Endothelial cell of umbilical vein (primary cell): ENCODE measurements at regions not wholly inside any gene's neighbourhood (a gene's known extent, or its start where the extent isn't known, plus 50 kb on each side); places are given as distances from the start of the nearest gene placed in this dataset.

Source experiments
- BruUV-seq: library from RNA; stranded (reverse); fragments of 400-500 nt; replicated peaks from 2 replicates; lab custom pipeline; 2021; lab: Mats Ljungman, UMichigan
- CTCF ChIA-PET: fragments of 300-600, 350-600 bp; sonication (Branson Sonifier 250); formaldehyde crosslinking; loops from one replicate; lab custom pipeline; 2021; ENCODE audit warnings: antibody characterized with exemption, inconsistent platforms; lab: Charles Lee
- POLR2A ChIA-PET: fragments of 300-600, 350-600 bp; sonication (Branson Sonifier 250); formaldehyde crosslinking; loops from one replicate; lab custom pipeline; 2021; ENCODE audit warnings: antibody characterized with exemption, inconsistent platforms; lab: Charles Lee
- DNase-seq: peaks from one replicate; pipeline ENCODE4 v3.0.0-alpha.2; 2011; ENCODE audit warnings: low read depth, low spot score
- FAIRE-seq: peaks from 2 replicates; lab custom pipeline; 2011; peaks lifted over from hg19 to GRCh38; lab: Jason Lieb, UNC
- H2AFZ ChIP-seq: 2 replicates; pipeline ENCODE4 v1.6.0; 2012; ENCODE audit warnings: low read depth, low read length, control low read depth, inconsistent platforms
- H3K27ac ChIP-seq: 2 replicates; pipeline ENCODE4 v1.5.1; 2011; ENCODE audit warnings: low read depth, mild to moderate bottlenecking, control low read depth, low read length, moderate library complexity; ENCODE audit not compliant: insufficient read depth
- H3K27me3 ChIP-seq, 2 experiments: 2 replicates each; pipeline versions ENCODE4 v1.6.0 to v1.6.1; 2011; ENCODE audit warnings: low read length in 2 of 2, mixed read lengths in 1 of 2; ENCODE audit not compliant: control insufficient read depth in 2 of 2, insufficient read depth in 2 of 2
- H3K36me3 ChIP-seq, 2 experiments: 2 replicates in 1 of 2; 3 replicates in 1 of 2; pipeline ENCODE4 v1.5.1; 2011; ENCODE audit warnings: low read length in 2 of 2, mild to moderate bottlenecking in 1 of 2, moderate library complexity in 1 of 2; ENCODE audit not compliant: control insufficient read depth in 2 of 2, insufficient read depth in 2 of 2; ENCODE audit errors: extremely low read depth in 1 of 2
- H3K4me1 ChIP-seq: 3 replicates; pipeline ENCODE4 v1.5.1; 2011; ENCODE audit warnings: mild to moderate bottlenecking, low read length; ENCODE audit not compliant: control insufficient read depth, insufficient read depth; ENCODE audit errors: extremely low read depth
- H3K4me2 ChIP-seq: 2 replicates; pipeline ENCODE4 v1.6.1; 2011; ENCODE audit warnings: low read length, control low read depth, mixed read lengths; ENCODE audit not compliant: insufficient read depth
- H3K4me3 ChIP-seq, 3 experiments: fragments of 200-600 bp in 1 of 3; sonication (generic), shearing (Covaris generic) in 1 of 3; replicated peaks in 1 of 3; 2 replicates each; pipeline ENCODE4 v1.5.1; 2011 to 2016; ENCODE audit warnings: control low read depth in 3 of 3, low read length in 3 of 3, mild to moderate bottlenecking in 2 of 3, inconsistent platforms in 1 of 3, low read depth in 1 of 3, moderate library complexity in 1 of 3; ENCODE audit not compliant: insufficient read depth in 1 of 3
- H3K79me2 ChIP-seq: 2 replicates; pipeline ENCODE4 v1.6.0; 2012; ENCODE audit warnings: low read length, inconsistent platforms; ENCODE audit not compliant: control insufficient read depth, insufficient read depth
- H3K9ac ChIP-seq: replicated peaks from 2 replicates; pipeline ENCODE3; 2011; ENCODE audit warnings: low read length, control low read depth; ENCODE audit not compliant: insufficient read depth; ENCODE audit errors: extremely low read depth
- H3K9me1 ChIP-seq: replicated peaks from 3 replicates; pipeline ENCODE4 v1.6.0; 2011; ENCODE audit warnings: mild to moderate bottlenecking, low read length; ENCODE audit not compliant: control insufficient read depth, insufficient read depth; ENCODE audit errors: extremely low read depth
- H3K9me3 ChIP-seq: replicated peaks from 2 replicates; pipeline ENCODE4 v1.5.1; 2012; ENCODE audit warnings: low read length, inconsistent platforms; ENCODE audit not compliant: control insufficient read depth, insufficient read depth
- H4K20me1 ChIP-seq: replicated peaks from 2 replicates; pipeline ENCODE3; 2011; ENCODE audit warnings: mild to moderate bottlenecking, low read length; ENCODE audit not compliant: control insufficient read depth, insufficient read depth; ENCODE audit errors: extremely low read depth
- CTCF ChIP-seq, 2 donors: IDR thresholded peaks; 1 replicate in 1 of 2; 2 replicates in 1 of 2; pipeline ENCODE4 v1.5.1; 2011; ENCODE audit warnings: low read length in 2 of 2, mild to moderate bottlenecking in 2 of 2, moderate library complexity in 2 of 2, control low read depth in 1 of 2, inconsistent platforms in 1 of 2, low read depth in 1 of 2; ENCODE audit not compliant: insufficient read depth in 1 of 2; ENCODE audit errors: extremely low read depth in 1 of 2
- EZH2 ChIP-seq: IDR thresholded peaks from 2 replicates; pipeline ENCODE4 v1.6.1; 2012; ENCODE audit warnings: borderline replicate concordance, low read depth, mild to moderate bottlenecking, moderate library complexity, low read length, inconsistent platforms; ENCODE audit not compliant: severe bottlenecking
- FOS ChIP-seq: IDR thresholded peaks from 2 replicates; pipeline ENCODE4 v1.6.1; 2011; ENCODE audit warnings: mild to moderate bottlenecking, low read length, moderate library complexity, borderline replicate concordance; ENCODE audit not compliant: insufficient read depth
- GATA2 ChIP-seq: IDR thresholded peaks from 2 replicates; pipeline ENCODE4 v1.7.0; 2011; ENCODE audit warnings: low read depth, mild to moderate bottlenecking, moderate library complexity, mixed read lengths, low read length; ENCODE audit not compliant: insufficient read length, insufficient read depth
- JUN ChIP-seq: IDR thresholded peaks from 2 replicates; pipeline ENCODE4 v1.6.1; 2011; ENCODE audit warnings: borderline replicate concordance, low read depth; ENCODE audit not compliant: insufficient read length, insufficient read depth
- MYC ChIP-seq: IDR thresholded peaks from one replicate; pipeline ENCODE4 v1.6.1; 2011; ENCODE audit warnings: mild to moderate bottlenecking, low read depth, low read length
- POLR2A ChIP-seq: IDR thresholded peaks from 2 replicates; pipeline ENCODE4 v1.6.1; 2012; ENCODE audit warnings: low read depth, mild to moderate bottlenecking, control low read depth, low read length
- POLR2AphosphoS5 ChIP-seq: IDR thresholded peaks from 2 replicates; pipeline ENCODE4 v1.6.1; 2012; ENCODE audit warnings: low read depth, mild to moderate bottlenecking, control low read depth, low read length, moderate library complexity; ENCODE audit not compliant: insufficient read depth
- dilution Hi-C: fragments of 300-500 bp; cut with MboI; formaldehyde crosslinking; loops from one replicate; pipeline ENCODE4 v1.15.0; 2019; ENCODE audit warnings: low sequenced_read_pairs; ENCODE audit not compliant: extremely low pct_ligation_motif_present
- intact Hi-C: fragments of 100-400 bp; cut with micrococcal nuclease; formaldehyde crosslinking; loops from one replicate; pipeline ENCODE4 v1.10.0; 2022
- TF ChIP-seq, protein P1 (sequence below): IDR thresholded peaks from 2 replicates; pipeline ENCODE4 v1.6.1; 2011; ENCODE audit not compliant: insufficient read depth, insufficient read length

DNA sequence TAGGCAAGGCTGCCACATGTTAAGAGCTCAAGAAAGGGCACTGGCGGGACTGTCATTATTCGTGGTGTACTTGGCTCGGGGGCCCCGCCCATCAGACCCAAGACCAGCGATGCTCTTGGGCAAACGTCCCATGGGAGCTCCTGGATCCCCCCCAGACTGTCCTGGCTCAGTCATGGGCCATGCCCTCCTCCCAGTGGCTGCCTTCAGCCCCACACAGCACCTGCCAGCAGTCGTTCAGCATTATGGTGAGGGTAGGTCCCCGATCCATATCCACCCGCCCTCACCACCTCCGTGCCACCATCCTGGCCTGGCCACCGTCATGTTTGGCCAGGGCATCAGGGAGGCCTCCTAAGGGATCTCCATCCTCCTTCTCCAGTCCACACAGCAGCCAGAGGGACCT, 51.4 kb upstream of the IQSEC1 start:
- no peak for FAIRE-seq
- H3K79me2 ChIP-seq, result no peaks in the 10 kb centered on the region
- CTCF ChIA-PET, result interaction anchor here (0.6 to 1.2 kb wide), 2 partner anchors 33 to 38 kb away, joined by 3 read pairs; no protein-coding TSS in a partner anchor

More for the DNA sequence above, 51.4 kb upstream of the IQSEC1 start:
- intact Hi-C loops (no loop called here), dilution Hi-C loops (no loop called here)
- no peak overlapping the region for H3K27ac ChIP-seq
- no peaks in the 10 kb centered on the region for H3K9me1 ChIP-seq
- DNase-seq, result no peak
- no peak overlapping the region for H3K4me2 ChIP-seq
- H3K4me3 ChIP-seq, result no peak overlapping the region
- H3K36me3 ChIP-seq, result no peaks in the 10 kb centered on the region
- no peak overlapping the region for H2AFZ ChIP-seq
- no peak overlapping the region for H3K9ac ChIP-seq
- TF ChIP-seq, protein P1, sequence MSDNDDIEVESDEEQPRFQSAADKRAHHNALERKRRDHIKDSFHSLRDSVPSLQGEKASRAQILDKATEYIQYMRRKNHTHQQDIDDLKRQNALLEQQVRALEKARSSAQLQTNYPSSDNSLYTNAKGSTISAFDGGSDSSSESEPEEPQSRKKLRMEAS, result no peak
- TF ChIP-seq MYC (no peak), POLR2AphosphoS5 (no peak), FOS (no peak), GATA2 (no peak), JUN (no peak), POLR2A (no peak), EZH2 (no peak), CTCF (IDR thresholded peaks at IDR 0.05; ENCODE audit: extremely low read depth in 1 of 2, insufficient read depth in 1 of 2, low read depth in 1 of 2, low read length in 2 of 2) (no peak)
- BruUV-seq, result no TSS peak
- H4K20me1 ChIP-seq, result no peaks in the 10 kb centered on the region
- no peaks in the 10 kb centered on the region for H3K9me3 ChIP-seq
- no peaks in the 10 kb centered on the region for H3K27me3 ChIP-seq
- no peaks in the 10 kb centered on the region for H3K4me1 ChIP-seq
- POLR2A ChIA-PET, result no interaction called here
